CD14-positive monocyte (primary cell): ENCODE measurements at regions not wholly inside any gene's neighbourhood (a gene's known extent, or its start where the extent isn't known, plus 50 kb on each side); places are given as distances from the start of the nearest gene placed in this dataset.

Source experiments
- DNase-seq, 3 donors: peaks; one replicate each; pipeline ENCODE4 v3.0.0-alpha.2; 2011 to 2022
- H2AFZ ChIP-seq: 2 replicates; pipeline ENCODE4 v1.6.0; 2012; ENCODE audit warnings: mild to moderate bottlenecking, low read depth, low read length, inconsistent platforms; ENCODE audit not compliant: insufficient read depth, poor library complexity, severe bottlenecking
- H3K27ac ChIP-seq, 2 donors: 1 replicate in 1 of 2; 2 replicates in 1 of 2; pipeline ENCODE4 v1.5.1; 2012 to 2013; ENCODE audit warnings: low read length in 2 of 2, control low read depth in 1 of 2, inconsistent platforms in 1 of 2, low read depth in 1 of 2, mild to moderate bottlenecking in 1 of 2
- H3K27me3 ChIP-seq, 2 donors: one replicate each; pipeline versions ENCODE4 v1.6.0 to v1.6.1; 2011 to 2013; ENCODE audit warnings: low read length in 2 of 2; ENCODE audit not compliant: control insufficient read depth in 2 of 2, insufficient read depth in 2 of 2
- H3K36me3 ChIP-seq, 2 donors: replicated peaks in 1 of 2; 1 replicate in 1 of 2; 2 replicates in 1 of 2; pipeline versions ENCODE4 v1.5.1 to v1.6.1; 2012 to 2013; ENCODE audit warnings: low read length in 2 of 2, control low read depth in 1 of 2, inconsistent platforms in 1 of 2, mild to moderate bottlenecking in 1 of 2; ENCODE audit not compliant: insufficient read depth in 2 of 2, control insufficient read depth in 1 of 2
- H3K4me1 ChIP-seq, 2 donors: 1 replicate in 1 of 2; 2 replicates in 1 of 2; pipeline versions ENCODE4 v1.5.1 to v1.6.1; 2012 to 2013; ENCODE audit warnings: low read length in 2 of 2, control low read depth in 1 of 2, inconsistent platforms in 1 of 2, mild to moderate bottlenecking in 1 of 2, moderate library complexity in 1 of 2; ENCODE audit not compliant: insufficient read depth in 2 of 2, control insufficient read depth in 1 of 2
- H3K4me2 ChIP-seq: replicated peaks from 2 replicates; pipeline ENCODE3; 2012; ENCODE audit warnings: low read length, moderate library complexity, mild to moderate bottlenecking; ENCODE audit not compliant: poor library complexity, severe bottlenecking; ENCODE audit errors: extremely low read depth
- H3K4me3 ChIP-seq, 3 experiments: fragments of 200-600 bp in 1 of 3; sonication (generic) in 1 of 3; replicated peaks in 1 of 3; 1 replicate in 2 of 3; 2 replicates in 1 of 3; pipeline ENCODE4 v1.5.1; 2011 to 2013; ENCODE audit warnings: low read length in 3 of 3, mild to moderate bottlenecking in 3 of 3, control low read depth in 2 of 3, low read depth in 2 of 3, inconsistent platforms in 1 of 3, moderate library complexity in 1 of 3
- H3K79me2 ChIP-seq: 2 replicates; pipeline ENCODE4 v1.6.0; 2012; ENCODE audit warnings: mild to moderate bottlenecking, control low read depth, inconsistent platforms, low read length, moderate library complexity; ENCODE audit not compliant: insufficient read depth
- H3K9ac ChIP-seq: 2 replicates; pipeline ENCODE4 v1.6.0; 2017; ENCODE audit warnings: low read length, mild to moderate bottlenecking; ENCODE audit not compliant: insufficient read depth, poor library complexity, severe bottlenecking
- H3K9me3 ChIP-seq, 2 donors: replicated peaks in 1 of 2; 1 replicate in 1 of 2; 2 replicates in 1 of 2; pipeline versions ENCODE4 v1.5.1 to v1.6.1; 2012 to 2013; ENCODE audit warnings: low read length in 2 of 2, control low read depth in 1 of 2; ENCODE audit not compliant: control insufficient read depth in 1 of 2, insufficient read depth in 1 of 2
- H4K20me1 ChIP-seq: 2 replicates; pipeline ENCODE4 v1.6.0; 2012; ENCODE audit warnings: mild to moderate bottlenecking, low read length, control low read depth, moderate library complexity; ENCODE audit not compliant: insufficient read depth
- H3K27ac Mint-ChIP-seq, 7 donors: one replicate each; pipeline ENCODE4 v1.8.0; 2020; ENCODE audit warnings: mild to moderate bottlenecking in 7 of 7, mixed read lengths in 7 of 7, moderate library complexity in 6 of 7, inconsistent platforms in 2 of 7
- H3K27me3 Mint-ChIP-seq, 3 donors: one replicate each; pipeline ENCODE4 v1.8.0; 2021 to 2022; ENCODE audit warnings: low read depth in 3 of 3, mild to moderate bottlenecking in 3 of 3, mixed read lengths in 3 of 3, moderate library complexity in 3 of 3, inconsistent platforms in 1 of 3
- H3K36me3 Mint-ChIP-seq, 2 donors: one replicate each; pipeline ENCODE4 v1.8.0; 2020; ENCODE audit warnings: mixed read lengths in 2 of 2, inconsistent platforms in 1 of 2, mild to moderate bottlenecking in 1 of 2
- H3K4me1 Mint-ChIP-seq: one replicate; pipeline ENCODE4 v1.8.0; 2020; ENCODE audit warnings: mild to moderate bottlenecking, mixed read lengths
- H3K4me3 Mint-ChIP-seq, 2 donors: one replicate each; pipeline ENCODE4 v1.8.0; 2020; ENCODE audit warnings: mild to moderate bottlenecking in 2 of 2, mixed read lengths in 2 of 2, moderate library complexity in 1 of 2
- H3K9me3 Mint-ChIP-seq, 7 donors: one replicate each; pipeline ENCODE4 v1.8.0; 2020 to 2022; ENCODE audit warnings: mixed read lengths in 7 of 7, mild to moderate bottlenecking in 6 of 7, moderate library complexity in 6 of 7, inconsistent platforms in 2 of 7
- CTCF ChIP-seq: fragments of 200-600 bp; IDR thresholded peaks from one replicate; pipeline ENCODE4 v1.8.0; 2022; ENCODE audit warnings: antibody characterized with exemption, mild to moderate bottlenecking
- WGBS: methylation state at CpG from one replicate; pipeline ENCODE4 v1.1.5; 2013; ENCODE audit warnings: missing lambda C conversion rate; ENCODE audit not compliant: insufficient coverage; 5-methylcytosine and 5-hydroxymethylcytosine counted together
- intact Hi-C, 2 donors: fragments of 100-400 bp; cut with micrococcal nuclease; formaldehyde crosslinking; loops; one replicate each; pipeline versions ENCODE4 v1.15.0 to v1.15.1; 2023

- Histone ChIP-seq H3K36me3 (no peaks in the 10 kb centered on the region), H4K20me1 (no peaks in the 10 kb centered on the region), H3K27me3 (no peaks in the 10 kb centered on the region), H3K4me1 (no peaks in the 10 kb centered on the region), H3K9ac (no peak overlapping the region), H3K9me3 (no peaks in the 10 kb centered on the region), H3K4me2 (no peak overlapping the region), H2AFZ (no peak overlapping the region), H3K27ac (no peak overlapping the region), H3K4me3 (no peak overlapping the region), H3K79me2 (no peaks in the 10 kb centered on the region)
- no peak overlapping the region for H3K4me3 Mint-ChIP-seq
- H3K27ac Mint-ChIP-seq, result no peak overlapping the region
- DNase-seq, result no peak
- H3K9me3 Mint-ChIP-seq, result peaks cover 0 to 2% (median 0%) of the 10 kb centered on the region in 7 donors
- peaks cover 0 to 3% (median 3%) of the 10 kb centered on the region in 3 donors for H3K27me3 Mint-ChIP-seq
- no peaks in the 10 kb centered on the region for H3K4me1 Mint-ChIP-seq
- WGBS, result no CpG with 5 or more reads among the region's 4 CpGs
- TF ChIP-seq CTCF, result no peak
- no peaks in the 10 kb centered on the region for H3K36me3 Mint-ChIP-seq
- intact Hi-C loops, result no loop called here
Measured at GRCh38 chr3:159620873-159621272, 367.8 kb upstream of the IL12A start.

GRCh38 chr3:159624616-159625015, 364.0 kb upstream of the IL12A start:
- Mint-ChIP-seq H3K4me1 (no peaks in the 10 kb centered on the region), H3K9me3 (peaks cover 0 to 2% (median 0%) of the 10 kb centered on the region in 7 donors), H3K4me3 (no peak overlapping the region), H3K27me3 (peaks cover 2 to 3% (median 3%) of the 10 kb centered on the region in 3 donors), H3K36me3 (no peaks in the 10 kb centered on the region), H3K27ac (no peak overlapping the region)
- no peaks in the 10 kb centered on the region for H3K79me2 ChIP-seq
- intact Hi-C loops, result no loop called here
- H3K9ac ChIP-seq, result no peak overlapping the region
- H3K9me3 ChIP-seq, result no peaks in the 10 kb centered on the region
- no CpG with 5 or more reads among the region's 2 CpGs for WGBS
- no peaks in the 10 kb centered on the region for H4K20me1 ChIP-seq
- no peaks in the 10 kb centered on the region for H3K4me1 ChIP-seq
- H3K4me2 ChIP-seq, result no peak overlapping the region
- no peaks in the 10 kb centered on the region for H3K36me3 ChIP-seq
- H3K4me3 ChIP-seq, result no peak overlapping the region
- DNase-seq, result no peak
- H3K27ac ChIP-seq, result no peak overlapping the region
- H2AFZ ChIP-seq, result no peak overlapping the region
- no peaks in the 10 kb centered on the region for H3K27me3 ChIP-seq
- TF ChIP-seq CTCF, result no peak
